DMS 273 treated with DMSO at 0.1 percent for 48 hours (cell line): ENCODE measurements at regions not wholly inside any gene's neighbourhood (a gene's known extent, or its start where the extent isn't known, plus 50 kb on each side); places are given as distances from the start of the nearest gene placed in this dataset.

Experiments
- DNase-seq: peaks from one replicate; lab custom pipeline; 2025; lab: John Stamatoyannopoulos, UW

- DNase-seq, result no peak
Observed at GRCh38 chr18:55779691-55780585, 191.9 kb upstream of the TCF4 start.

- no peak for DNase-seq
Observed at GRCh38 chr18:55778788-55779690, 191.0 kb upstream of the TCF4 start.

GRCh38 chr18:55777666-55778304, 189.8 kb upstream of the TCF4 start:
- no peak for DNase-seq

GRCh38 chr18:55775972-55776371, 188.0 kb upstream of the TCF4 start:
- no peak for DNase-seq

GRCh38 chr18:55774505-55774904, 186.5 kb upstream of the TCF4 start:
- no peak for DNase-seq

GRCh38 chr18:55768255-55768654, 180.3 kb upstream of the TCF4 start:
- DNase-seq, result no peak

- no peak for DNase-seq
Observed at GRCh38 chr18:55764386-55764785, 176.4 kb upstream of the TCF4 start.

- DNase-seq, result no peak
Observed at GRCh38 chr18:55763805-55764204, 175.8 kb upstream of the TCF4 start.

- DNase-seq, result no peak
Observed at GRCh38 chr18:55763298-55763697, 175.3 kb upstream of the TCF4 start.

- no peak for DNase-seq
Observed at GRCh38 chr18:55762424-55762823, 174.4 kb upstream of the TCF4 start.

GRCh38 chr18:55753643-55754263, 165.8 kb upstream of the TCF4 start:
- DNase-seq, result no peak

GRCh38 chr18:55751476-55751875, 163.5 kb upstream of the TCF4 start:
- DNase-seq, result no peak

- DNase-seq, result no peak
Observed at GRCh38 chr18:55748227-55748738, 160.3 kb upstream of the TCF4 start.

GRCh38 chr18:55744206-55744605, 156.2 kb upstream of the TCF4 start:
- no peak for DNase-seq

GRCh38 chr18:55743736-55744135, 155.7 kb upstream of the TCF4 start:
- no peak for DNase-seq

GRCh38 chr18:55743133-55743532, 155.1 kb upstream of the TCF4 start:
- no peak for DNase-seq

GRCh38 chr18:55739488-55739887, 151.5 kb upstream of the TCF4 start:
- DNase-seq, result no peak

GRCh38 chr18:55738483-55739114, 150.6 kb upstream of the TCF4 start:
- no peak for DNase-seq

GRCh38 chr18:55737781-55738468, 149.9 kb upstream of the TCF4 start:
- DNase-seq, result no peak

GRCh38 chr18:55737266-55737665, 149.3 kb upstream of the TCF4 start:
- DNase-seq, result no peak

GRCh38 chr18:55735969-55736368, 148.0 kb upstream of the TCF4 start:
- no peak for DNase-seq
